Cardiac muscle cell (in vitro differentiated cells and primary cell): ENCODE measurements at regions not wholly inside any gene's neighbourhood (a gene's known extent, or its start where the extent isn't known, plus 50 kb on each side); places are given as distances from the start of the nearest gene placed in this dataset.

ENCODE experiments used
- DNase-seq, 2 donors: peaks; one replicate each; pipeline versions ENCODE4 v3.0.0 to v3.0.0-alpha.2; 2010 to 2017; ENCODE audit warnings: low read depth in 1 of 2, low spot score in 1 of 2
- H3K27ac ChIP-seq: fragments of 200-600 bp; sonication (generic); 2 replicates; pipeline ENCODE4 v1.5.1; 2016
- H3K27me3 ChIP-seq: fragments of 200-600 bp; sonication (generic); 2 replicates; pipeline ENCODE4 v1.6.0; 2016; ENCODE audit warnings: control low read depth
- H3K36me3 ChIP-seq: fragments of 200-600 bp; sonication (generic); 2 replicates; pipeline ENCODE4 v1.5.1; 2016; ENCODE audit warnings: control low read depth
- H3K4me1 ChIP-seq: fragments of 200-600 bp; sonication (generic); 2 replicates; pipeline ENCODE4 v1.8.1; 2017; ENCODE audit warnings: low read depth, mild to moderate bottlenecking, mixed run types
- H3K4me3 ChIP-seq: fragments of 200-600 bp; sonication (generic); 2 replicates; pipeline ENCODE4 v1.5.1; 2016; ENCODE audit warnings: mild to moderate bottlenecking
- H3K9me3 ChIP-seq: fragments of 200-600 bp; sonication (generic); 2 replicates; pipeline ENCODE4 v1.5.1; 2017; ENCODE audit warnings: low read depth, mild to moderate bottlenecking, control low read depth
- CTCF ChIP-seq: IDR thresholded peaks from 2 replicates; pipeline ENCODE4 v1.5.1; 2012; ENCODE audit warnings: low read depth, mild to moderate bottlenecking, low read length

- Histone ChIP-seq H3K27me3 (no peaks in the 10 kb centered on the region), H3K9me3 (no peaks in the 10 kb centered on the region), H3K36me3 (no peaks in the 10 kb centered on the region), H3K4me1 (peaks cover 19% of the 10 kb centered on the region), H3K27ac (no peak overlapping the region), H3K4me3 (no peak overlapping the region)
- no peak for TF ChIP-seq CTCF
- DNase-seq, result peak in 1 of 2 donors; percentile 30
These were observed 336.1 kb upstream of the RARB start for GRCh38 chr3:25091934-25092333.

- Histone ChIP-seq H3K4me1 (peaks cover 9% of the 10 kb centered on the region), H3K4me3 (no peak overlapping the region), H3K9me3 (no peaks in the 10 kb centered on the region), H3K27me3 (no peaks in the 10 kb centered on the region), H3K27ac (no peak overlapping the region), H3K36me3 (no peaks in the 10 kb centered on the region)
- TF ChIP-seq CTCF, result no peak
- DNase-seq, result peak in 1 of 2 donors; percentile 7
These were observed 333.0 kb upstream of the RARB start for GRCh38 chr3:25094932-25095685.

- Histone ChIP-seq H3K4me1 (peaks cover 6% of the 10 kb centered on the region), H3K9me3 (no peaks in the 10 kb centered on the region), H3K4me3 (no peak overlapping the region), H3K27me3 (no peaks in the 10 kb centered on the region), H3K27ac (no peak overlapping the region), H3K36me3 (no peaks in the 10 kb centered on the region)
- no peak for DNase-seq
- TF ChIP-seq CTCF, result no peak
These were observed 331.5 kb upstream of the RARB start for GRCh38 chr3:25096536-25096935.

GRCh38 chr3:25097023-25097422 is 331.0 kb upstream of the RARB start:
- no peak for TF ChIP-seq CTCF
- H3K27me3 ChIP-seq, result no peaks in the 10 kb centered on the region
- no peak overlapping the region for H3K4me3 ChIP-seq
- no peak for DNase-seq
- H3K4me1 ChIP-seq, result peaks cover 1% of the 10 kb centered on the region
- H3K27ac ChIP-seq, result no peak overlapping the region
- no peaks in the 10 kb centered on the region for H3K36me3 ChIP-seq
- H3K9me3 ChIP-seq, result no peaks in the 10 kb centered on the region

- Histone ChIP-seq H3K4me1 (no peaks in the 10 kb centered on the region), H3K36me3 (no peaks in the 10 kb centered on the region), H3K27ac (no peak overlapping the region), H3K27me3 (no peaks in the 10 kb centered on the region), H3K9me3 (no peaks in the 10 kb centered on the region), H3K4me3 (no peak overlapping the region)
- no peak for DNase-seq
- TF ChIP-seq CTCF, result no peak
These were observed 328.4 kb upstream of the RARB start for GRCh38 chr3:25099666-25100065.
